NB4 (cell line): ENCODE measurements at regions not wholly inside any gene's neighbourhood (a gene's known extent, or its start where the extent isn't known, plus 50 kb on each side); places are given as distances from the start of the nearest gene placed in this dataset.

Source experiments
- DNase-seq: peaks from one replicate; pipeline ENCODE4 v3.0.0; 2010; ENCODE audit warnings: low read depth
- H3K4me3 ChIP-seq: one replicate; pipeline ENCODE4 v1.5.1; 2011; ENCODE audit warnings: mild to moderate bottlenecking, low read depth, low read length, moderate library complexity
- MYC ChIP-seq: IDR thresholded peaks from 2 replicates; pipeline ENCODE4 v1.6.1; 2011; ENCODE audit warnings: low read depth, low read length
- POLR2A ChIP-seq: IDR thresholded peaks from 2 replicates; pipeline ENCODE4 v1.6.1; 2011; ENCODE audit warnings: mild to moderate bottlenecking; ENCODE audit not compliant: insufficient read length; ENCODE audit errors: extremely low read depth
- TF ChIP-seq, protein P1 (sequence below): IDR thresholded peaks from 2 replicates; pipeline ENCODE4 v1.6.1; 2011; ENCODE audit warnings: low read depth, low read length
- TF ChIP-seq, protein P2 (sequence below): IDR thresholded peaks from one replicate; pipeline ENCODE4 v1.5.1; 2012; ENCODE audit warnings: low read depth, low read length

GRCh38 chrX:38919853-38920528, 118.7 kb downstream of the MID1IP1 start:
- H3K4me3 ChIP-seq, result no peak overlapping the region
- TF ChIP-seq POLR2A (no peak), MYC (no peak)
- TF ChIP-seq, protein P1, sequence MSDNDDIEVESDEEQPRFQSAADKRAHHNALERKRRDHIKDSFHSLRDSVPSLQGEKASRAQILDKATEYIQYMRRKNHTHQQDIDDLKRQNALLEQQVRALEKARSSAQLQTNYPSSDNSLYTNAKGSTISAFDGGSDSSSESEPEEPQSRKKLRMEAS, result no peak
- TF ChIP-seq, protein P2, sequence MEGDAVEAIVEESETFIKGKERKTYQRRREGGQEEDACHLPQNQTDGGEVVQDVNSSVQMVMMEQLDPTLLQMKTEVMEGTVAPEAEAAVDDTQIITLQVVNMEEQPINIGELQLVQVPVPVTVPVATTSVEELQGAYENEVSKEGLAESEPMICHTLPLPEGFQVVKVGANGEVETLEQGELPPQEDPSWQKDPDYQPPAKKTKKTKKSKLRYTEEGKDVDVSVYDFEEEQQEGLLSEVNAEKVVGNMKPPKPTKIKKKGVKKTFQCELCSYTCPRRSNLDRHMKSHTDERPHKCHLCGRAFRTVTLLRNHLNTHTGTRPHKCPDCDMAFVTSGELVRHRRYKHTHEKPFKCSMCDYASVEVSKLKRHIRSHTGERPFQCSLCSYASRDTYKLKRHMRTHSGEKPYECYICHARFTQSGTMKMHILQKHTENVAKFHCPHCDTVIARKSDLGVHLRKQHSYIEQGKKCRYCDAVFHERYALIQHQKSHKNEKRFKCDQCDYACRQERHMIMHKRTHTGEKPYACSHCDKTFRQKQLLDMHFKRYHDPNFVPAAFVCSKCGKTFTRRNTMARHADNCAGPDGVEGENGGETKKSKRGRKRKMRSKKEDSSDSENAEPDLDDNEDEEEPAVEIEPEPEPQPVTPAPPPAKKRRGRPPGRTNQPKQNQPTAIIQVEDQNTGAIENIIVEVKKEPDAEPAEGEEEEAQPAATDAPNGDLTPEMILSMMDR, result no peak
- no peak for DNase-seq

GRCh38 chrX:38923451-38923969, 122.3 kb downstream of the MID1IP1 start:
- no peak for DNase-seq
- TF ChIP-seq, protein P2, result no peak
- TF ChIP-seq MYC (no peak), POLR2A (no peak)
- TF ChIP-seq, protein P1, result no peak
- no peak overlapping the region for H3K4me3 ChIP-seq

GRCh38 chrX:38927592-38927991, 126.3 kb downstream of the MID1IP1 start:
- DNase-seq, result no peak
- TF ChIP-seq, protein P1, result no peak
- no peak for TF ChIP-seq POLR2A
- TF ChIP-seq, protein P2, result no peak
- no peak for TF ChIP-seq MYC
- H3K4me3 ChIP-seq, result no peak overlapping the region

DNA sequence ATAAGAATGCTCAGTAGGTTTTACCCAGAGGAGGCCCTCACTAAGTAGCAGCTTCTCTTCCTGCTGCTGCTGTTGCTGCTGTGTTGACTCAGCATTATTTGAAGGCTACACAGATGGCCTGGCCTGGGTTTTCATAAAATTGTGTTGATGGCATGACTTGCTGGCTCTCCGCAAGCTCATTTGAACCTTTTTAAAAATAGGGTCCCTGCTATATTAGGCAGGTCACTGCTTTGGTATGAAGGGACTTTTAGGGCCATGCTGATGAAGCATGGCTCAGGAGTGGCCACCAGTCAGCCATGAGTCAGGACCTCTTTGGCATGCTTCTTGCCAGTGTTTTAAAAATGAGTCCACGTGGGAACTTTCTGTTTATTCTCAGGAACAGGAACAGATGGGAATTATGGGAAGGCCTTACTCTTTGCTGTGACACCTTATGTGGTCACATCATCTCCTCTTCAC, 128.7 kb downstream of the MID1IP1 start:
- H3K4me3 ChIP-seq, result no peak overlapping the region
- DNase-seq, result peak; percentile 7
- TF ChIP-seq MYC (no peak), POLR2A (no peak)
- TF ChIP-seq, protein P1, result no peak
- TF ChIP-seq, protein P2, result no peak

DNA sequence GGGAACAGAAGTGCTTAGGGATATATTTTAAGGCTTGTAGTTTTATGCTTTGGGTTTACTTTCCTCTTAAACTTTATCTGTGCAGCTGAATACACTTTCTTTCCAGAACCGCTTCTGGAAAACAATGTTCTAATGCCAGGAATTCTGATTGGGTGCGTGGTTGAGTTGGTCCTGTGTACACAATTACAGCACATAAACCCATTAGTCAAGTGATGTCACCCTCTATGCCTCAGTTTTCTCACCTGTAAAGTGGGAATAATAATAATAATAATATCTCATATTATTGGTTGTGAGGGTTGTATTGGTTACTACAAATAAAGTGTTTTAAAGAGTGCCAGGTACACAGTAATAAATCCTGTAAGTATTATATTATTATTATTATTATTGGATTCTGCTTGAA, 129.2 kb downstream of the MID1IP1 start:
- TF ChIP-seq, protein P1, result no peak
- TF ChIP-seq, protein P2, result no peak
- TF ChIP-seq MYC (no peak), POLR2A (no peak)
- H3K4me3 ChIP-seq, result no peak overlapping the region
- no peak for DNase-seq
